ENCODE measurements at regions not wholly inside any gene's neighbourhood (a gene's known extent, or its start where the extent isn't known, plus 50 kb on each side); places are given as distances from the start of the nearest gene placed in this dataset.

DNA sequence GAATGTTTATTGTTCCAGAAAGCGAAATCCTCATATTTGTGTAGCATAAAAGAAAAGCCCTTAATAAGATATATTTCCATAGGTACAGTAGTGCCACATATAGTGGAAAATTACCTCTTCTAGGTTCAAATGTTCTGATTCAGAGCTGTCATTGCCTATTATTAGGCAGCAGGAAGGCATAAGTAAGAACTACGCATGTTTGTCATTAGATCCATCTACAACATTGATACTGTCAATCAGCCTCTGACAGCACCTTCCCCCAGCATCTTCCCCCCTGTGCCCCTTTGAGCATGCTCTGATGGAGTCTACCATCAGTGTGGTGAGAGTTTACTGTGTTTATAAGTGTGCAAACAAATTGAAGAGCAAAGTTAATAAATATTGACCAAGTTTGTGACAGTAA, 816.1 kb downstream of the TLE4 start:
- Histone ChIP-seq H3K4me3 (no peak overlapping the region), H3K36me3 (no peaks in the 10 kb centered on the region), H3K4me1 (no peaks in the 10 kb centered on the region), H3K27ac (no peak overlapping the region), H3K27me3 (no peaks in the 10 kb centered on the region), H3K9me3 (no peaks in the 10 kb centered on the region)
- TF ChIP-seq POLR2A (IDR thresholded peaks at IDR 0.05): no peak
- intact Hi-C loops (cut with DNase I): no loop called here
- DNase-seq (ENCODE audit: extremely low spot score in 2 of 2): no peak

DNA sequence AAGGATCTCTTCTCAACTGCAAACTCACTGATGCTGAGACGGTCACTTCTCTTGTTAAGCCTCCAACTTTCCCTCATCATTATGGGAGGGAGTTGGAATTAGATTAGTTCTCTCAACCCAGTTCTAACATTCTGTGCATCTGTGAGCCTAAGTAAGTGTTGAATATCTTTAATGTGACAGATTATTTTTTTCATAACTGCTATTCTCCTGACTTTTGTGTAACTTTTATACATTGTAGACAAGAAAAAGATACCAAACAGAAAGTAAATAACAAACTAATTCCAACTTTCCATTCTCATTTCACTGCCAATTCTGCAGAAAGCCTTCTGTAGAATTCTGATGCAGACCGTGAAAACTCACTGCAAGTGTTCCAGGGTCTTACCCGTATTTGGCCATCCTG, 813.5 kb downstream of the TLE4 start:
- no peak for DNase-seq (ENCODE audit: extremely low spot score in 2 of 2)

DNA sequence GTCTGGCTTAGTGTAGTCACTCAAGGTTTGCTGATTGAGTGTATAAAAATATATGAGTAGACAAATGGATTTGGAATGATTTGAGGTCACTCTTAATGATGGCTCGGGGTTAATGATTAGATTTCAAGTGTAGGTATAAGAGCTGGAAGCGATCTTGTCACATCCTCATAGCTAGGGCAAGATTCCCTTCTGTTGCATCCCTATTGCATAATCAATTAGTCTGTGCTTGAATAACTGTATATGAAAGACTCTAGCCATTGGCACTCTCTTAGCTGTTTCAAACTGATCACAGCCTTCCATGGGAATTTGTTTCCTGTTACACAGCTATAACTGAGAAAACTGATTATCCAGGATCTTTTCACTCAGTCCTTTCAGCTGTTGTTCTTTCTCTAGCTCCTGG, 811.6 kb downstream of the TLE4 start:
- no peak for TF ChIP-seq POLR2A (IDR thresholded peaks at IDR 0.05)
- TF ChIP-seq, protein P1, sequence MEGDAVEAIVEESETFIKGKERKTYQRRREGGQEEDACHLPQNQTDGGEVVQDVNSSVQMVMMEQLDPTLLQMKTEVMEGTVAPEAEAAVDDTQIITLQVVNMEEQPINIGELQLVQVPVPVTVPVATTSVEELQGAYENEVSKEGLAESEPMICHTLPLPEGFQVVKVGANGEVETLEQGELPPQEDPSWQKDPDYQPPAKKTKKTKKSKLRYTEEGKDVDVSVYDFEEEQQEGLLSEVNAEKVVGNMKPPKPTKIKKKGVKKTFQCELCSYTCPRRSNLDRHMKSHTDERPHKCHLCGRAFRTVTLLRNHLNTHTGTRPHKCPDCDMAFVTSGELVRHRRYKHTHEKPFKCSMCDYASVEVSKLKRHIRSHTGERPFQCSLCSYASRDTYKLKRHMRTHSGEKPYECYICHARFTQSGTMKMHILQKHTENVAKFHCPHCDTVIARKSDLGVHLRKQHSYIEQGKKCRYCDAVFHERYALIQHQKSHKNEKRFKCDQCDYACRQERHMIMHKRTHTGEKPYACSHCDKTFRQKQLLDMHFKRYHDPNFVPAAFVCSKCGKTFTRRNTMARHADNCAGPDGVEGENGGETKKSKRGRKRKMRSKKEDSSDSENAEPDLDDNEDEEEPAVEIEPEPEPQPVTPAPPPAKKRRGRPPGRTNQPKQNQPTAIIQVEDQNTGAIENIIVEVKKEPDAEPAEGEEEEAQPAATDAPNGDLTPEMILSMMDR (IDR thresholded peaks at IDR 0.05): no peak
- TF ChIP-seq POLR2AphosphoS5 (IDR thresholded peaks at IDR 0.05; ENCODE audit: insufficient read depth in 1 of 2, low read depth in 1 of 2): no peak
- no peaks in the 10 kb centered on the region for H3K27me3 ChIP-seq
- H3K4me1 ChIP-seq: no peaks in the 10 kb centered on the region
- no peaks in the 10 kb centered on the region for H3K9me3 ChIP-seq
- intact Hi-C loops (cut with DNase I): no loop called here
- H3K36me3 ChIP-seq: no peaks in the 10 kb centered on the region
- no peak overlapping the region for H3K27ac ChIP-seq
- DNase-seq (ENCODE audit: extremely low spot score in 2 of 2): no peak
- H3K4me3 ChIP-seq: no peak overlapping the region

More for the DNA sequence above, 813.5 kb downstream of the TLE4 start:
- Histone ChIP-seq H3K4me3 (no peak overlapping the region), H3K27me3 (no peaks in the 10 kb centered on the region), H3K4me1 (no peaks in the 10 kb centered on the region), H3K36me3 (no peaks in the 10 kb centered on the region), H3K9me3 (no peaks in the 10 kb centered on the region), H3K27ac (no peak overlapping the region)
- TF ChIP-seq, protein P1 (IDR thresholded peaks at IDR 0.05): no peak
- TF ChIP-seq POLR2A (IDR thresholded peaks at IDR 0.05) (no peak), POLR2AphosphoS5 (IDR thresholded peaks at IDR 0.05; ENCODE audit: insufficient read depth in 1 of 2, low read depth in 1 of 2) (no peak)
- intact Hi-C loops (cut with DNase I): no loop called here

DNA sequence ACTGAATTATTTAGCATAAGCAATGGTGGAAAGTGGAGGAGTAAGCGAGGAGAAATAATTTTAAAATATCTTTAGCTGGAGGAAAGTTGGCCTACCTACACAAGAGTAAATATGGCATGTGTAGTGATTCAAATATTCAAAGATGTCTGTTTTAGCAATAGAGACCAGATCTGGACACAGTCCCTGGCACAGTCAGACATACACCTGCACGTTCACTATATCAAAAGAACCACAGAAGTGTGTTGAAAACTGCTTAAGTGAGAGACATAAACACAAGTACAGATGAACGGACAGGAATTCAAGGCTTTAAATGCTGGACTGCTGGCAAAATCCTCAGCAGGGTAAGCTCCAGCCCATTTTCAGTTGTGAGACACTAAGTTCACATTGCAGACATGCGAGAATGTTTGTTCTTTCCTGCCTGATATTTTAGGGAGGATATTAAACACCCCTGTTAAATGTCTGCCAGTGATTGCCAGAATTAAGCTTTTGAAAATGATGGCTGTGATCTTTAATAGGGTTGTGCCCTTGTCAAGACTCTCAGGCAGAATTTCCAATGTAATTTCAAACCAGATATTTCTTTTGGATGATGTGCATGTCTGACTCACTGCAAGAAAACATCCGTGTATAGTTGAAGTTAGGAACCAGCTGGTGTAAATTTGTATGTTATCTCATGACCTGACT, 810.6 kb downstream of the TLE4 start:
- Histone ChIP-seq H3K36me3 (no peaks in the 10 kb centered on the region), H3K4me3 (no peak overlapping the region), H3K9me3 (no peaks in the 10 kb centered on the region), H3K27ac (no peak overlapping the region), H3K4me1 (no peaks in the 10 kb centered on the region), H3K27me3 (no peaks in the 10 kb centered on the region)
- TF ChIP-seq, protein P1 (IDR thresholded peaks at IDR 0.05): no peak
- no peak for TF ChIP-seq POLR2A (IDR thresholded peaks at IDR 0.05)
- no peak for TF ChIP-seq POLR2AphosphoS5 (IDR thresholded peaks at IDR 0.05; ENCODE audit: insufficient read depth in 1 of 2, low read depth in 1 of 2)
- DNase-seq (ENCODE audit: extremely low spot score in 2 of 2): no peak
- intact Hi-C loops (cut with DNase I): no loop called here

DNA sequence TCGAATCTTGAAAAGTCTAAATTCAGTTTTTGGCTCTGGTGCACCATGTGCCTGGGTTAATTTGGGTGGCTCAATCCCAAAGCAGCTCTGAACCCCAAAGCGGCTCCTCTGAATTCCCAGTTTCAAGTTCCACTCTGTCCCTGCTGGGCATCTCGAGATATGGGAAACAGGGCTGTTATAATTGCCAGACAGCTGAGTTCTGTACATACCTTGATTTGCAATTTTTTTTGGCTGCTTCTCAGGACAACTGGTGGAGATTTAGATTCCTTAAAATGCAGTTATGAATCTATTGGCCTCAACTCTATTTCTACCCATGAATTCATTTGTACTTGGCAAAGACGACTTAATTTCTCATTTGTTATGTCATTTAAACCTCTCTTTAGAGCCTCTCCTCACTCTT, 808.5 kb downstream of the TLE4 start:
- TF ChIP-seq POLR2AphosphoS5 (IDR thresholded peaks at IDR 0.05; ENCODE audit: insufficient read depth in 1 of 2, low read depth in 1 of 2) (no peak), POLR2A (IDR thresholded peaks at IDR 0.05) (no peak)
- DNase-seq (ENCODE audit: extremely low spot score in 2 of 2): no peak
- intact Hi-C loops (cut with DNase I): no loop called here
- peaks cover 7% of the 10 kb centered on the region for H3K4me1 ChIP-seq
- H3K27me3 ChIP-seq: no peaks in the 10 kb centered on the region
- no peak overlapping the region for H3K4me3 ChIP-seq
- no peaks in the 10 kb centered on the region for H3K9me3 ChIP-seq
- H3K27ac ChIP-seq: no peak overlapping the region
- no peaks in the 10 kb centered on the region for H3K36me3 ChIP-seq

DNA sequence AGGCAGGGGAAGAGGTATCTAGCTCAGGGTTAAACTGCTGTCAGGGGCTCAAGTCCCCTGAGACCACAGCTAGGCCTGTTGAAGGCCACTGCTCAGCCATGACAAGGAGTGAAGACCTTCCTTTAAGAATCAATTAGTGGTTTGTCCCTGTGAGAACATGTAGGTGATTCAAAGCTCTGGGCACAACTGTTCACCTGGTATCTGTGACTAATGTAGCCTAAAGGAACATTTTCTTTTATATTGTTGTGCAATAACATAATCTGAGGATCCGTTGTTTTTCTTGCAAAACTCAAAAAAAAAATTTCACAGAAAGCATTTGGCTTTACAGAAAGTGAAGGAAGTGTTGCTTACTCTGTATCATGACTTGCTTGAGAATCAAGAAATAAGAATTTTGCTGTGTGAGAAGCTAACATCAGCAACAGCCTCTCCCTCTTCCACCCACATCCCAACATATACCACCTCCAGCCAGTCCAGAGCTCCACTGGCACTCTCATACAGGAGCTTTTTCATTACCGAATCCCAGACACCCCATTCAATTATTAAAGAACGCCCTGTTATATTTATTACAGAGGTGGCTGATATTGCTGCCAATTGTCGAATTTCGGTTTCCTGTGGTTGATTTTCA, 807.0 kb downstream of the TLE4 start:
- H3K27ac ChIP-seq: no peak overlapping the region
- peaks cover 7% of the 10 kb centered on the region for H3K4me1 ChIP-seq
- no peak overlapping the region for H3K4me3 ChIP-seq
- intact Hi-C loops (cut with DNase I): no loop called here
- H3K27me3 ChIP-seq: no peaks in the 10 kb centered on the region
- TF ChIP-seq POLR2A (IDR thresholded peaks at IDR 0.05): no peak
- TF ChIP-seq, protein P1 (IDR thresholded peaks at IDR 0.05): no peak
- TF ChIP-seq POLR2AphosphoS5 (IDR thresholded peaks at IDR 0.05; ENCODE audit: insufficient read depth in 1 of 2, low read depth in 1 of 2): no peak
- H3K9me3 ChIP-seq: no peaks in the 10 kb centered on the region
- H3K36me3 ChIP-seq: no peaks in the 10 kb centered on the region
- DNase-seq (ENCODE audit: extremely low spot score in 2 of 2): no peak

All from vagina (tissue), 2 donors.